Vagina (tissue), 2 donors: ENCODE measurements at regions not wholly inside any gene's neighbourhood (a gene's known extent, or its start where the extent isn't known, plus 50 kb on each side); places are given as distances from the start of the nearest gene placed in this dataset.

Source experiments
- DNase-seq, 2 donors: peaks; one replicate each; pipeline ENCODE4 v3.0.0-alpha.2; 2017; ENCODE audit errors: extremely low spot score in 2 of 2
- H3K27ac ChIP-seq: fragments of 200-600 bp; sonication (generic); one replicate; pipeline ENCODE4 v1.5.1; 2019
- H3K27me3 ChIP-seq: fragments of 200-600 bp; sonication (generic); one replicate; pipeline ENCODE4 v1.5.1; 2019
- H3K36me3 ChIP-seq, 2 donors: fragments of 200-600 bp; sonication (generic); one replicate each; pipeline ENCODE4 v1.5.1; 2017 to 2019
- H3K4me1 ChIP-seq: fragments of 200-600 bp; sonication (generic); one replicate; pipeline ENCODE4 v1.5.1; 2019
- H3K4me3 ChIP-seq, 2 donors: fragments of 200-600 bp; sonication (generic); 1 replicate in 1 of 2; 2 replicates in 1 of 2; pipeline ENCODE4 v1.5.1; 2016 to 2019
- H3K9me3 ChIP-seq: fragments of 200-600 bp; sonication (generic); one replicate; pipeline ENCODE4 v1.5.1; 2019
- POLR2A ChIP-seq, 2 donors: fragments of 450-650 bp; IDR thresholded peaks; one replicate each; pipeline ENCODE4 v1.6.1; 2017; ENCODE audit warnings: antibody characterized with exemption in 2 of 2, mild to moderate bottlenecking in 2 of 2, moderate library complexity in 2 of 2
- POLR2AphosphoS5 ChIP-seq, 2 donors: sonication (generic); formaldehyde crosslinking; IDR thresholded peaks; one replicate each; pipeline ENCODE4 v1.9.0; 2017; ENCODE audit warnings: antibody characterized with exemption in 2 of 2, mild to moderate bottlenecking in 2 of 2, low read depth in 1 of 2; ENCODE audit not compliant: insufficient read depth in 1 of 2
- intact Hi-C: fragments of 100-400 bp; cut with DNase I; formaldehyde crosslinking; loops from one replicate; pipeline ENCODE4 v1.15.1; 2023
- TF ChIP-seq, protein P1 (sequence below), 3 experiments: fragments of 450-650 bp in 2 of 3; fragments of 200-600 bp in 1 of 3; sonication (generic) in 1 of 3; IDR thresholded peaks; one replicate each; pipeline ENCODE4 v1.5.1; 2017 to 2019; ENCODE audit warnings: antibody characterized with exemption in 3 of 3, mild to moderate bottlenecking in 2 of 3, moderate library complexity in 2 of 3

- intact Hi-C loops, result loop anchor here (5.0 kb wide), 1 partner anchor 393 kb away; no protein-coding TSS in a partner anchor
- DNase-seq, result no peak
- H3K27ac ChIP-seq, result no peak overlapping the region
These were observed 120.5 kb upstream of the COPS8 start for GRCh38 chr2:236965021-236965840.

DNA sequence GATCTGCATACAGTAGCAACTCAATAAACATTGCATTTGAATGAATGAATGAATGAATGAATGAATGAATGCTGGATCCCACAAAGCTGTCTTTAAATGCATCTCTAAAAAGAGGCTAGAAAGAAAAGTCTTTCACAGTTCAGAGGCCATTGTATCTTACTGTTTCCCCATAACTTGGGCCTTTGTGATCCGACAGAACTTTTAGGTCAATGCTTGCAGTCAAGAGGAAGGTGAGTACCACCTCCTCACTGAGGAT, 119.9 kb upstream of the COPS8 start:
- Histone ChIP-seq H3K36me3 (no peaks in the 10 kb centered on the region), H3K27me3 (no peaks in the 10 kb centered on the region), H3K9me3 (no peaks in the 10 kb centered on the region), H3K4me1 (no peaks in the 10 kb centered on the region), H3K27ac (no peak overlapping the region), H3K4me3 (no peak overlapping the region)
- no peak for DNase-seq
- TF ChIP-seq POLR2AphosphoS5 (IDR thresholded peaks at IDR 0.05; ENCODE audit: insufficient read depth in 1 of 2, low read depth in 1 of 2) (no peak), POLR2A (IDR thresholded peaks at IDR 0.05) (no peak)
- TF ChIP-seq, protein P1, sequence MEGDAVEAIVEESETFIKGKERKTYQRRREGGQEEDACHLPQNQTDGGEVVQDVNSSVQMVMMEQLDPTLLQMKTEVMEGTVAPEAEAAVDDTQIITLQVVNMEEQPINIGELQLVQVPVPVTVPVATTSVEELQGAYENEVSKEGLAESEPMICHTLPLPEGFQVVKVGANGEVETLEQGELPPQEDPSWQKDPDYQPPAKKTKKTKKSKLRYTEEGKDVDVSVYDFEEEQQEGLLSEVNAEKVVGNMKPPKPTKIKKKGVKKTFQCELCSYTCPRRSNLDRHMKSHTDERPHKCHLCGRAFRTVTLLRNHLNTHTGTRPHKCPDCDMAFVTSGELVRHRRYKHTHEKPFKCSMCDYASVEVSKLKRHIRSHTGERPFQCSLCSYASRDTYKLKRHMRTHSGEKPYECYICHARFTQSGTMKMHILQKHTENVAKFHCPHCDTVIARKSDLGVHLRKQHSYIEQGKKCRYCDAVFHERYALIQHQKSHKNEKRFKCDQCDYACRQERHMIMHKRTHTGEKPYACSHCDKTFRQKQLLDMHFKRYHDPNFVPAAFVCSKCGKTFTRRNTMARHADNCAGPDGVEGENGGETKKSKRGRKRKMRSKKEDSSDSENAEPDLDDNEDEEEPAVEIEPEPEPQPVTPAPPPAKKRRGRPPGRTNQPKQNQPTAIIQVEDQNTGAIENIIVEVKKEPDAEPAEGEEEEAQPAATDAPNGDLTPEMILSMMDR (IDR thresholded peaks at IDR 0.05), result no peak
- intact Hi-C loops, result loop anchor here (5.0 kb wide), 1 partner anchor 393 kb away; no protein-coding TSS in a partner anchor

More at GRCh38 chr2:236965021-236965840, 120.5 kb upstream of the COPS8 start:
- Histone ChIP-seq H3K4me1 (no peaks in the 10 kb centered on the region), H3K9me3 (no peaks in the 10 kb centered on the region), H3K36me3 (no peaks in the 10 kb centered on the region), H3K27me3 (no peaks in the 10 kb centered on the region), H3K4me3 (no peak overlapping the region)
- TF ChIP-seq, protein P1 (IDR thresholded peaks at IDR 0.05), result no peak
- no peak for TF ChIP-seq POLR2AphosphoS5 (IDR thresholded peaks at IDR 0.05; ENCODE audit: insufficient read depth in 1 of 2, low read depth in 1 of 2)
- no peak for TF ChIP-seq POLR2A (IDR thresholded peaks at IDR 0.05)

DNA sequence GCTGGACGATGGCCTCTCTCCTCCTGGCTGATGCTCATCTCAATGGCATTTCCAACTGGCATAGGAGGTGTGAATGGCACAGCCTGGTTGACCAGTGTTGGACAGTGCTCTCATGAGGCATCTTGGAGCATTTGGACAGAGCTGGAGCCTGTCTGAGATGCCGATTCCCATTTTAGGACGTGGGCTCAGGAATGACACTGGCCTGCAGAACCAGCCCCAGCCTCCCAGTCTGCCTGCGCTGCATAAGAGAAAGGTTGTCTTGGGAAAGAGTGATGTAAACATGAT, 118.2 kb upstream of the COPS8 start:
- Histone ChIP-seq H3K4me1 (peaks cover 15% of the 10 kb centered on the region), H3K9me3 (no peaks in the 10 kb centered on the region), H3K36me3 (no peaks in the 10 kb centered on the region), H3K27ac (no peak overlapping the region), H3K4me3 (no peak overlapping the region), H3K27me3 (no peaks in the 10 kb centered on the region)
- DNase-seq, result no peak
- TF ChIP-seq POLR2A (IDR thresholded peaks at IDR 0.05) (no peak), POLR2AphosphoS5 (IDR thresholded peaks at IDR 0.05; ENCODE audit: insufficient read depth in 1 of 2, low read depth in 1 of 2) (no peak)
- TF ChIP-seq, protein P1 (IDR thresholded peaks at IDR 0.05), result no peak
- intact Hi-C loops, result loop anchor here (5.0 kb wide), 1 partner anchor 395 kb away; no protein-coding TSS in a partner anchor

DNA sequence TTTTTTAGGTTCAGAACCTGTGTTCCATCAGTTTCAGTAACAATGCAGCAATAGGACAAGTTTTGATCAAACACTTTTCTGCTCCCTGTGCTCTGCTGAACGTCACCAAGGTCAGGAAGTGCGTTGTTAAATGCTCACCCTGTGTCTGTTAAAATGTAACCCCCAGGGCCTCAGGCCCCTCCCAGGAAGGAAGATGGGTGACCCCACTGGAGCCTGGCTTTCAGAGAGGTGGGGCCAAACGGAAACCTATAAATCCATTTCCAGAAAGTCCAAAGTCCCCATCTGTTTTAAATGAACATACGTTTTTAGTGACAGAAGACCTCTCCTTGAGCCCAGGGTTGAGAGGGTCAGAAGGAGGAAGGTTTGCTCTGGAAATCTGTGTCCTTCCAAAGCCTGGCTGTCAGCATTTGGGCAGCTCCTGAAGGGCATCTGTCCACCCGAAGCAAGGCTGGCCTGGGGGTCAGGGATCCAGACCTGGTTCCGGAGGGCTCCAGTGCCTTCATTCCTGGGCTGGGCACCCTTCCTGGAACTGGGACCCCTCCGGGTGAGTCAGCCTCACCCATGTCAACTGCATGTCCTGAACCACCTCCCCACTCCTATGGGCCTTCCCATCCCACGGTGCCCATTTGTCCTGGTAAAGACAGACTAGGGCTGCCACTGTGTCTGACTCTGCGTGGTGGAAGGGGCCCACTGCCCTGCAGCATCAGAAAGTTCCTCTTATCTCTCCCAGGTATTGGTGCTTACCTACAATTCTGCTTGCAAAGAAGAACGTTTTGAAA, 117.4 kb upstream of the COPS8 start:
- Histone ChIP-seq H3K4me3 (no peak overlapping the region), H3K27ac (no peak overlapping the region), H3K36me3 (no peaks in the 10 kb centered on the region), H3K4me1 (peaks cover 23% of the 10 kb centered on the region), H3K27me3 (no peaks in the 10 kb centered on the region), H3K9me3 (no peaks in the 10 kb centered on the region)
- no peak for DNase-seq
- intact Hi-C loops, result loop anchor here (5.0 kb wide), 1 partner anchor 396 kb away; no protein-coding TSS in a partner anchor
- TF ChIP-seq POLR2AphosphoS5 (IDR thresholded peaks at IDR 0.05; ENCODE audit: insufficient read depth in 1 of 2, low read depth in 1 of 2), result no peak
- TF ChIP-seq, protein P1 (IDR thresholded peaks at IDR 0.05), result no peak
- TF ChIP-seq POLR2A (IDR thresholded peaks at IDR 0.05), result no peak
